CD4-positive, alpha-beta memory T cell (primary cell): ENCODE measurements at regions not wholly inside any gene's neighbourhood (a gene's known extent, or its start where the extent isn't known, plus 50 kb on each side); places are given as distances from the start of the nearest gene placed in this dataset.

ENCODE experiments used
- CTCF ChIA-PET: fragments of 350-600 bp; sonication (Branson Sonifier 250); formaldehyde crosslinking; loops from one replicate; lab custom pipeline; 2021; ENCODE audit warnings: inconsistent platforms; ENCODE audit not compliant: partially characterized antibody; lab: Charles Lee
- POLR2A ChIA-PET: fragments of 350-600 bp; sonication (Branson Sonifier 250); formaldehyde crosslinking; loops from one replicate; lab custom pipeline; 2021; ENCODE audit not compliant: partially characterized antibody; lab: Charles Lee
- DNase-seq, 5 donors: peaks; one replicate each; pipeline versions ENCODE4 v3.0.0 to v3.0.0-alpha.2; 2020 to 2022; ENCODE audit warnings: mixed read lengths in 1 of 5
- H3K27ac ChIP-seq: one replicate; pipeline ENCODE4 v1.7.0; 2013; ENCODE audit warnings: low read depth, low read length
- H3K27me3 ChIP-seq: 2 replicates; pipeline ENCODE4 v1.7.0; 2013; ENCODE audit warnings: mild to moderate bottlenecking, low read length, moderate library complexity; ENCODE audit not compliant: insufficient read depth
- H3K36me3 ChIP-seq: 2 replicates; pipeline ENCODE4 v1.7.0; 2013; ENCODE audit warnings: mild to moderate bottlenecking, low read length, moderate library complexity; ENCODE audit not compliant: insufficient read depth
- H3K4me1 ChIP-seq: 2 replicates; pipeline ENCODE4 v1.7.0; 2013; ENCODE audit warnings: mild to moderate bottlenecking, low read length, moderate library complexity; ENCODE audit not compliant: insufficient read depth
- H3K4me3 ChIP-seq, 2 donors: one replicate each; pipeline ENCODE4 v1.7.0; 2013; ENCODE audit warnings: low read length in 2 of 2, mild to moderate bottlenecking in 1 of 2
- H3K9me3 ChIP-seq, 2 donors: one replicate each; pipeline ENCODE4 v1.7.0; 2013; ENCODE audit warnings: low read length in 2 of 2, control low read depth in 1 of 2; ENCODE audit not compliant: control insufficient read depth in 1 of 2
- H3K27ac Mint-ChIP-seq, 7 donors: one replicate each; pipeline ENCODE4 v1.8.0; 2020 to 2021; ENCODE audit warnings: mixed read lengths in 7 of 7, mild to moderate bottlenecking in 6 of 7, inconsistent platforms in 3 of 7, moderate library complexity in 3 of 7
- H3K27me3 Mint-ChIP-seq, 2 donors: one replicate each; pipeline ENCODE4 v1.8.0; 2020 to 2021; ENCODE audit warnings: mixed read lengths in 2 of 2
- H3K36me3 Mint-ChIP-seq, 2 donors: one replicate each; pipeline ENCODE4 v1.8.0; 2020 to 2021; ENCODE audit warnings: mixed read lengths in 2 of 2, inconsistent platforms in 1 of 2, mild to moderate bottlenecking in 1 of 2
- H3K4me1 Mint-ChIP-seq, 4 donors: one replicate each; pipeline ENCODE4 v1.8.0; 2020 to 2021; ENCODE audit warnings: mixed read lengths in 4 of 4, mild to moderate bottlenecking in 1 of 4
- H3K4me3 Mint-ChIP-seq, 8 donors: one replicate each; pipeline ENCODE4 v1.8.0; 2020 to 2021; ENCODE audit warnings: mixed read lengths in 8 of 8, mild to moderate bottlenecking in 7 of 8, moderate library complexity in 6 of 8, inconsistent platforms in 3 of 8
- H3K9me3 Mint-ChIP-seq, 8 donors: one replicate each; pipeline ENCODE4 v1.8.0; 2020 to 2021; ENCODE audit warnings: mixed read lengths in 8 of 8, mild to moderate bottlenecking in 5 of 8, inconsistent platforms in 3 of 8, moderate library complexity in 1 of 8
- intact Hi-C: fragments of 100-400 bp; cut with micrococcal nuclease; formaldehyde crosslinking; loops from one replicate; pipeline ENCODE4 v1.15.1; 2023

GRCh38 chr19:20858218-20858617 is 64.8 kb upstream of the ZNF85 start:
- Histone ChIP-seq H3K4me1 (no peaks in the 10 kb centered on the region), H3K36me3 (no peaks in the 10 kb centered on the region), H3K27me3 (no peaks in the 10 kb centered on the region), H3K27ac (no peak overlapping the region), H3K4me3 (no peak overlapping the region), H3K9me3 (peaks cover 0 to 9% of the 10 kb centered on the region in 2 donors)
- Mint-ChIP-seq H3K27ac (no peak overlapping the region), H3K9me3 (peaks cover 0 to 68% (median 50%) of the 10 kb centered on the region in 8 donors), H3K4me1 (no peaks in the 10 kb centered on the region), H3K36me3 (peaks cover 8 to 15% of the 10 kb centered on the region in 2 donors), H3K4me3 (no peak overlapping the region), H3K27me3 (no peaks in the 10 kb centered on the region)
- DNase-seq: no peak
- ChIA-PET POLR2A (no interaction called here), CTCF (no interaction called here)
- intact Hi-C loops: no loop called here

GRCh38 chr19:20858861-20859260 is 64.2 kb upstream of the ZNF85 start:
- Histone ChIP-seq H3K4me3 (no peak overlapping the region), H3K27ac (no peak overlapping the region), H3K27me3 (no peaks in the 10 kb centered on the region), H3K9me3 (peaks cover 0 to 9% of the 10 kb centered on the region in 2 donors), H3K4me1 (no peaks in the 10 kb centered on the region), H3K36me3 (no peaks in the 10 kb centered on the region)
- DNase-seq: no peak
- no peaks in the 10 kb centered on the region for H3K4me1 Mint-ChIP-seq
- no peak overlapping the region for H3K27ac Mint-ChIP-seq
- intact Hi-C loops: no loop called here
- peaks cover 8 to 10% of the 10 kb centered on the region in 2 donors for H3K36me3 Mint-ChIP-seq
- peaks cover 0 to 64% (median 43%) of the 10 kb centered on the region in 8 donors for H3K9me3 Mint-ChIP-seq
- no peaks in the 10 kb centered on the region for H3K27me3 Mint-ChIP-seq
- ChIA-PET POLR2A (no interaction called here), CTCF (no interaction called here)
- peak overlapping the region in 1 of 8 donors; percentile 46 for H3K4me3 Mint-ChIP-seq

GRCh38 chr19:20860339-20860738 is 62.7 kb upstream of the ZNF85 start:
- Mint-ChIP-seq H3K4me1 (no peaks in the 10 kb centered on the region), H3K27me3 (no peaks in the 10 kb centered on the region), H3K27ac (no peak overlapping the region), H3K9me3 (peaks cover 0 to 53% (median 35%) of the 10 kb centered on the region in 8 donors), H3K4me3 (no peak overlapping the region), H3K36me3 (peaks cover 3 to 7% of the 10 kb centered on the region in 2 donors)
- Histone ChIP-seq H3K27me3 (no peaks in the 10 kb centered on the region), H3K4me1 (no peaks in the 10 kb centered on the region), H3K36me3 (no peaks in the 10 kb centered on the region), H3K4me3 (no peak overlapping the region), H3K27ac (no peak overlapping the region), H3K9me3 (peaks cover 0 to 9% of the 10 kb centered on the region in 2 donors)
- intact Hi-C loops: no loop called here
- ChIA-PET CTCF (no interaction called here), POLR2A (no interaction called here)
- no peak for DNase-seq

- Histone ChIP-seq H3K36me3 (no peaks in the 10 kb centered on the region), H3K9me3 (peaks cover 0 to 6% of the 10 kb centered on the region in 2 donors), H3K27ac (no peak overlapping the region), H3K27me3 (no peaks in the 10 kb centered on the region), H3K4me1 (no peaks in the 10 kb centered on the region), H3K4me3 (no peak overlapping the region)
- Mint-ChIP-seq H3K4me3 (no peak overlapping the region), H3K9me3 (peaks cover 0 to 42% (median 23%) of the 10 kb centered on the region in 8 donors), H3K36me3 (peaks cover 0 to 2% of the 10 kb centered on the region in 2 donors), H3K27me3 (no peaks in the 10 kb centered on the region), H3K27ac (no peak overlapping the region), H3K4me1 (no peaks in the 10 kb centered on the region)
- intact Hi-C loops: no loop called here
- CTCF ChIA-PET: no interaction called here
- no peak for DNase-seq
- POLR2A ChIA-PET: no interaction called here
These were observed 59.9 kb upstream of the ZNF85 start for GRCh38 chr19:20863176-20863575.
